NCI-H2081 (cell line): ENCODE measurements at regions not wholly inside any gene's neighbourhood (a gene's known extent, or its start where the extent isn't known, plus 50 kb on each side); places are given as distances from the start of the nearest gene placed in this dataset.

Experiments
- DNase-seq, 2 experiments: peaks; one replicate each; lab custom pipeline; 2025; lab: John Stamatoyannopoulos, UW

DNA sequence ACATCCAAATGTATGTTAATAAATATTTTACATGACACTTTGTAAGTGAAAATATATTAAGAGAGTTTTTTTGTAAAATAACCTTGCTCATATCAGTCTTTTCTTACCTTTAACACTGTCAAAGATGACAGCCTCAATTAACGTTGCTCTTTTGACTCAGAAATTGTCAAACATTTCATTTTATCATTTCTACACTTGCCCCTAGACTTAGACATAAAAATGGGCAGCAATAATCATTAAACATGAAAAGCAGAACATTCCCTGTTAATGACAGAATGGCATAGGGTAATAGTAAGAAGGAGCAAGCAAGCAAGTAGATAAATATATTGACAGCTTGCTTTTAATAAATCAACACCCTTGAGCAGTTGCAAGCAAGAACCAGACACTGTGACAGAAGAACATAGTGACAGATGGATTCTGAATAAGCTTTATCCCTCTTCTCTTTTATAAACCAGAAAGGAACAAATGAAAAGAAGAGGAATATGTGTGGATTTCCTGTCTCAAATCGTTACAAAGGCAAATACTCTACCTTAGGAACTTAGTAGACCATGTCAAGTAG, 796.0 kb upstream of the CHD1 start:
- no peak for DNase-seq

DNA sequence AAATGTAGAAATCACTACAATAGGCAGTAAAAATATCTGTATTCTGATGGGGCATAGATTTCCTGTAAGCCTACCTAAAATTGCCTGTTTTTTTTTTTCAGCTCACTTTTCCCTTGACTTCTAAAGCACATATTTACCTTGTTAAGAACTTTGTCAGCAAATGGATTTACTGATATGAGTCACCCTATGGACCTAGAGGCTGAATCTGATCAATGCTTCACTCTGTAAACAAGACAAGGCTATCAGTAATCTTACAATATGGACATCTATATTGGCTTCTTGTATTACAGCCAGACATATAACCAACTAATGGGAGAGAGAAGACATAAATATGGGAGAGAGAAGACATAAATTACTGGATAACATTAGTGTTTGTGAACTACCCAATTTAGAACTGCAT, 792.7 kb upstream of the CHD1 start:
- DNase-seq, result no peak

DNA sequence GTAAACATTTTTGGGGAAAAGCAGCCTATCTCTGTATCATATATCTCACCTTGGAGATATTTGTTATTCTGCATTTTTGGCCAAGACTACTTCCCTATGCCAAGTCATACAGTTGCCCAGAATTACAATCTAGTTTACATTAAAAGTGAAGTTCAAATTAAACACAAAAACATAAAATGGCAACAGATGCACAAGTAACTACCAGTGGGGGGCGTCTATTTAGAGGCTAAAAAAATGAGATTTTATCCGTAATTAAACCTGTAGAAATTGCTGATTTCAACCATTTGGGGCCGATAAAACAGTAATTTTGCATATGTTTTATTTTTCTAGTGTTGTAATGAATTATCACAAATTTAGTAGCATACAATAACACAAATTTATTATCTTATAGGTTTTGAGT, 787.1 kb upstream of the CHD1 start:
- DNase-seq, result no peak

- DNase-seq, result no peak
Observed at GRCh38 chr5:99706160-99706559, 777.4 kb upstream of the CHD1 start.

- no peak for DNase-seq
Observed at GRCh38 chr5:99702565-99702964, 773.8 kb upstream of the CHD1 start.

GRCh38 chr5:99694884-99695283, 766.1 kb upstream of the CHD1 start:
- no peak for DNase-seq

- DNase-seq, result no peak
Observed at GRCh38 chr5:99686538-99686937, 757.7 kb upstream of the CHD1 start.

GRCh38 chr5:99675974-99676373, 747.2 kb upstream of the CHD1 start:
- no peak for DNase-seq

GRCh38 chr5:99674101-99674500, 745.3 kb upstream of the CHD1 start:
- DNase-seq, result no peak

DNA sequence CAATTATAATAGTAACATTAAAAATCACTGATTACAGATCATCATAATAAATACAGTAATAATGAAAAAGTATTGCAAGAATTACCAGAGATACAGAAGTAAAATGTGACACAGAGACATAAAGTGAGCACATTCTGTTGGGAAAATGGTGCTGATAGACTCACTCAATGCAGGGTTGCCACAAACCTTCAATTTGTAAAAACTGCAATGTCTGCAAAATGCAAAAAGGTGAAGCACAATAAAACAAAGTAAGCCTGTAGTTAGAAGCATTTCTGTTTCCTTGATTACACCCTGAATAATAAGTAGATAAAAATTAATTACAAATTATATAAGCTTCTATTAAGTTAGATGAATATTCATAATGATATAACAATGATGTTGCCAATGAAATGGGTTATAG, 736.2 kb upstream of the CHD1 start:
- no peak for DNase-seq

- DNase-seq, result no peak
Observed at GRCh38 chr5:99651298-99651697, 722.5 kb upstream of the CHD1 start.

DNA sequence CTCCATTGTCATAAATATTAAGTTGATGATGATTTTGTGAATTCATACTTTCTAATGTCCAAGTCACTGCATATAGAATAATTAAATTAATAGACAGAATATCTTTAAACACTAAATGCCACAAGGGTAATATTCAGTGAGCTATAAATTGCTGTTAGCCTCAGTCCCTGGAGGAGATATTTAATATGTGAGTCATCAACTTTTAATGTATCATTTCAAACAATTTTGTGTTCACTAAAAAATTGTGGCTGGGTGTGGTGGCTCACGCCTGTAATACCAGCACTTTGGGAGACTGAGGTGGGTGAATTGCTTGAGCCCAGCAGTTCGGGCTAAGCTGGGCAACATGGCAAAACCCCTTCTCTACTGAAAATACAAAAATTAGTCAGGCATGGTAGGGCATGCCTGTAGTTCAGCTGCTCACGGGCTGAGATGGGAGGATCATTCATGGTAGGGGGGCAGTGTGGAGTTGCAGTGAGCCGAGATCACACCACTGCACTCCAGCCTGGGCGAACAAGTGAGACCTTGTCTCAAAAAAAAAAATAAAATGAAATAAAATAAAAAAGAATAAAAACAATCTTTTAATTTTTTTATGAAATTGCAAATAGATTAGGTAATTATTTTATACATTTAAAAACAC, 717.3 kb upstream of the CHD1 start:
- no peak for DNase-seq

DNA sequence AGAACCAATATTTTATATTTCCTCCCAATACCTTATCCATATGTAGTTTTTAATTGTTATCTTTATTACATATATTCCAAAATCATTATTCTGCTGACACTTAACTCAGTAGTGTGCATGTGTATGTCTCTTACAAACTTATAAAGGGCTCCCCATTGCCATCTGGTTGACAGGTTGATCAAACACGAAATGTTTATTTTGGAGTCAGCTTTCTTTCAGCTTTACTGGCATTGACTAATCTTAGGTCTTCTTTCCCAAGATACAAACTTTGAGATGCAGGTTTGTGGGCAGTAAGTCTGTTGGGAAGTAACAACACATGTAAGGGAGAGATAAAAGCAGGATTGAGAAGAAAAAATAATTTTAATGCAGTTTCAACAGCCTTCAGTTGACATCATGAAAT, 716.0 kb upstream of the CHD1 start:
- DNase-seq, result no peak

- no peak for DNase-seq
Observed at GRCh38 chr5:99640646-99641045, 711.8 kb upstream of the CHD1 start.

DNA sequence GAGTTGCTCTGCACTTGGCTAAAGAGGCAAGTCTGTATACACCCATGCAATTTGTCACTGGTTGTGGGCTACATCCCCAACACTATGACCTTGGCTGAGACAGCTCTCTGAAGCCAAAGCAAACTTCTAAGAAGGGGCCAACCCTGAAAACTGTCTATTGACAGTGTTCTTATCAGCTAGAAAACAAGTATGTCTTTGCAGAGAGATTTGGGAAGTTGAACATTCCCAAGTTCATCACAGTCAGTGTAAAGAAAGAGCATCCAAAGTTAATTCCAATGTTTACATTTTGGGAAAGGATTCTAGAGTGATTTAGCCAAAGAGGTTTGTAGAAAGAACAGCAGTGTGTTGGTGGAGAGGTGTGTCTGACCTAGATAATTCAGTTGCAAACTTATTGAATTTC, 711.1 kb upstream of the CHD1 start:
- no peak for DNase-seq

DNA sequence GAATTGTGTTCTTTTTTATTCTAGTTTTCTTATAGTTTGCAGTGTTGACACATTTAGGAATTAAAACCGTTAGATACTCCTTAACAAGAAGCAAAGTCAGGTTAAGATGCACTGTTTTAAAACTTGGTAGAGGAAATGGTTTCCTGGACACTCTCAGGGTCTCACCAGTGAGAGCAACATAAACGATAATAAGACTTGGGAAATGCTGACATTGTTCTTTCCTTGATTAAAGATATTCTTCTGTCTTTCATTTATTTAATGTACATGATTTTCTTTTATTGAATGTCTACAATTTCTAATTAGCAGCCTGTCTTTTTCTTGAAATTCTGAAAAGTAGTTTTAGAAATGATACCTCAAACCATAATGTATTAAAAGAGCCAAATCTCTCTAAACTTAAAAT, 707.9 kb upstream of the CHD1 start:
- no peak for DNase-seq

GRCh38 chr5:99621772-99622681, 693.2 kb upstream of the CHD1 start:
- no peak for DNase-seq

DNA sequence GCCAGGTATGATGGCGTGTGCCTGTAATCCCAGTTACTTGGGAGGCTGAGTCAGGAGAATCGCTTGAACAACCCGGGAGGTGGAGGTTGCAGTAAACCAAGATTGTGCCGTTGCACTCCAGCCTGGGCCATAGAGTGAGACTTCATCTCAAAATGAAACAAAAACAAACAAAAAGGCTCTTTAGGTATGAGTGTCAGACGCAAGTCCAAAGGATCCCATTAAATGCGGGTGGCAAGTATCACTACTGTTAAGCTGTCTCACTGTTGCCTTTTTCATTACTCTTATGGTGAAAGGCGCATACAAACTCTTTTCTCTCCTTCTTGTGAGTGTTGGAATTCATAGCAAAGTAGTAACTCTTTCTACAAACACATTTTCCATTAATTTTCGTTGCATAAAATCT, 688.5 kb upstream of the CHD1 start:
- no peak for DNase-seq

DNA sequence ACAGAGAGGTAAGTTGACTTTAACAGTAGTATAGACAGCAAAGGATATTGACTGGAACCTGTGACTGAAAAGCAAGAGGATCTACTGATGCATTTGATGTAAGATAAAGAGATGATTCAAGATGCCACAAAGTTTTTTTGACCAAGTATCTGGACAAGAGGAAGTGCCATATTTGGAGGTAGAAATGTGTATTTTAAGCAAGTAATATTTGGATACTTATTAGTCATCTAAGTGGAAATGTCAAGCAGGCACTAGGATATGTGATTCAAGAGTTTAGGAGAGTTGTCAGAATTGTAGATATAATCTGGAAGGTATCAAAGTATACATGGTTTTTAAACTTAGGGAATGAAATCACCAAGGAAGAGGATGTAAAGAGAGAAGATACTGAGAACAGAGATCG, 686.1 kb upstream of the CHD1 start:
- no peak for DNase-seq

DNA sequence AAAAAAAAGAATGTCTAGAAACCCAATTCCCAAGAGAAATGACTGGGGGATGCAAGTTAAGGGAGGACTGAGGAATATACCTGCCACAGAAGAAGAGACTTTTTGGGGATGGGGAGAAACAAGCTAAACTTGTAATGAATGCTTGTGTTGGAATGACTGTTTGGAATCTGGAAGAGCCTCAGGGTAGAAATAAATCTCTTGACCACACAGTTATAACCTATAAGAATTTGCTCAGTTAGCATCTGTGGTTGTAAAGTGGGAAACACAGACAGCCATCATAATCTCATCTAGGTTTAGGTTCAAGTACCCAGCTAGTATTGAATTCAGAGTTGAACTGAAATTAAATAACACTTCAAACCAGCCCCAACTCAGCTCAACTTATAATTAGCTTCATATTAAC, 678.3 kb upstream of the CHD1 start:
- no peak for DNase-seq

DNA sequence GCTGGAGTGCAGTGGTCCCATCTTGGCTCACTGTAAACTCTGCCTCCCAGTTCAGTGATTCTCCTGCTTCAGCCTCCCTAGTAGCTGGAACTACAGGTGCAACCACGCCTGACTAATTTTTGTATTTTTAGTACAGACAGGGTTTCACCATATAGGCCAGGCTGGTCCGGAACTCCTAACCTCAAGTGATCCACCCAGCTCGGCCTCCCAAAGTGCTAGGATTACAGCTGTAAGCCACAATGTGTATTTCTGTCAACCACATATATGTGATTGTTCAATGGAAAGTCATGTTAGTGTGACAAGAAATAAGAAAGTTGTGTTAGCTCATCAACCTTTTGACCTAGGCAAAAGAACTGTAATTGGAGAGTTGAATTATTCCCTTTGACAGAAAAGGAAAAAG, 677.1 kb upstream of the CHD1 start:
- no peak for DNase-seq

GRCh38 chr5:99600952-99601351, 672.1 kb upstream of the CHD1 start:
- DNase-seq, result no peak

DNA sequence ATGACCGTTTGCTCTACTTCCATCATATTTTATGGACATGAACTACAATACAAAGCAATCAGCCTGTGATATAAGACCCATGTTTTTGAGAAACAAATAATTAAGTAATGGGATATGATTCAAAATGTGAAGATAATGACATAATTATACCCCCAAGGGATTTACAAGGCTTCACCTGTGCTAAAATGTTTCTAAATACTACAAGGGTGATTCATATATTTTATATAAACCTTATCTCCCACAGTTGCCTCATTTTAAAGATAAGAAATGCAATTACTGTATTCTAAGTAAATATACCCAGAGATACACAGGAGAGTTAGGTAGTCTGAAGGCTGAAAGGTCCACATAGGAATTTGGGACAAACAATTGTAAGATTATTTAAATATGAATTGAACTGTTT, 662.0 kb upstream of the CHD1 start:
- peak in 1 of 2 experiments; percentile 2 for DNase-seq
